Retina (tissue), 1 donor: ENCODE measurements at regions not wholly inside any gene's neighbourhood (a gene's known extent, or its start where the extent isn't known, plus 50 kb on each side); places are given as distances from the start of the nearest gene placed in this dataset.
A peak's percentile ranks its signal among the peaks of the same experiment; 100 is the strongest.

Source experiments
- DNase-seq: peaks from one replicate; pipeline ENCODE4 v3.0.0-alpha.2; 2016

DNA sequence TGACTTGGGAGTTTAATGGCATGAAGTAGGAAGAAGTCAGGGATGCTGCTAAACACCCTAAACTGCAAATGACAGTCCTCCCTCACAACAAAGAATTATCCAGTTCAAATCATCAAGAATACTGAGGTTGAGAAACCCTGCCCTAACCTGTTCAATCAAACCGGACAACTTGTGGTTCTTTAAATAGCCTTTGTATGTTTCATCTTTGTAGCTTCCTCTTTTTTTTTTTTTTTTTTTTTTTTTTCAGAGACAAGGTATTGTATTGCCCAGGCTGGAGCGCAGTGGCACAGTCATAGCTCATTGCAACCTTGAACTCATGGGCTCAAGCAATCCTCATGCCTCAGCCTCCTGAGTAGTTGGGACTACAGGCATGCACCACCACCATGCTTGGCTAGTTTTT lies 52.5 kb upstream of the TTC29 start:
- no peak for DNase-seq

DNA sequence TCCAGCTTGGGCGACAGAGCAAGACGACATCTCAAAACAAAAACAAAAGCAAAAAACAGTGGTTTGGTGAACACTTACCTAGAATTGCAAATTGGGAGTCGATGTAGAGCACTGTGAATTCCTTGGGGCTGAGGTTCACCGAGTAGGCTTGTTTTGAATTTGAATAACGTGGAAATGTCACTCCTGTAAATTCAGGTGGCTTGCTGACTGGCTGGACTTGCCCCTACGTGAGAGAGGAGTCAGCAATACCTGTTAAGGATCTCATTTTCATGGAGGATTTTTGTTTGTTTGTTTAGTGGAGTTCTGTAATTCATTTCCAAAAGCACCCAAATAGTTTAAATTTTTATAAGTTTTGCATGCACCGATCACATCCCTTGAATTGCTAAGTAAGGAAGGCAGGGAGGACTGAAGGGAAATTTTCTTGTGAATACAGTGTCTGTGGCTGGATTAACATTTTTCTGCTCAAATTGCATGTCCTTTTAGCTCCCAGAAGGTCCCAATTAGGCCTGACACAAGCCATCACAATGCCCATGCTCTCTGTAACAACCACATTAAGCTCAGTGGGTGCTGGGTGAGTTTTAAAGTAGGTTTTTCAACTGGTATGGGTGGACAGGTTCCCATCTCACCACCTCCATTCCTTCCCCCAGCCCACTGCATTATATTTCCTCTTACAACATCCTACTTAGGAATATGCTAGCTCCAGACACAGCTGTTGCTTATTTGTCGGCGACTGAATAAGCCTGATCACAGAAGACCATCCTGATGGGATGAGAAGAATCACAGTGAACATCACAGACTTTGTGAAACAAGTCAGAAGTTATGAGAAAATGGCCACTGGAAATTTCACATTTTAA lies 58.5 kb upstream of the TTC29 start:
- DNase-seq = no peak

DNA sequence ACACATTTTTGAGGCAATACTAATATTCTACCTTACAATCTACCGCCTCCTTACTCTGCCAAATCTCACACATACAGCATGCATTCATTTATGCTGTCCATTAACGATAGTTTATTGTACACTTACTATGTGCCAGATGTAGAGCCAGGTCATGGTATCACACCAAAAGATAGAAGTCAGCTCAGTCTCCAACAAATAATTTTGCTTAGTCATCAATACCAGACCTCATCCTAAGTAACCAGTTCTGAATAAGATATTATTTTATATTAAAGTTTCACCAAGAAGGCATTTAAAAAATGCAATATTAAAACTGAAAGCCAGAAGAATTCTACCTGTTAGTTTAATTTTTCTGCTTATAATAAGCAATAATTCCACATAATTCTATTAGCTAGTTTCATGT lies 60.6 kb upstream of the TTC29 start:
- DNase-seq = no peak

DNA sequence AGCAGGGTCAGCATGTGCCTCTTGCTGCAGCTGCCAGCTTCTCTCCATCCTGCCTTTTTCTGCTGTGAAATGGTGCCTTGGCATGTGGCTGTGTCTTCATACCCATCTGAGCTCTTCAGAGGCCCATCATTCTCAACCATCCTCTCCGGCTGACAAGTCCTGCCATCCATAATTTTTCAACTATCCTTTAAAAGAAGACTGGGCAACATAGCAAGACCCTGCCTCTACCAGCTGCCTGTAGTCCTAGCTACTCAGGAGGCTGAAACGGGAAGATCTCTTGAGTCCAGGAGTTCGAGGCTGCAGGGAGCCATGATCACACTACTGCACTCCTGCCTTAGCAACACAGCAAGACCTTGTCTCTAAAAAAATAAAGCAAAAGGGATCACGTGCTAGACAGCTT lies 64.2 kb upstream of the TTC29 start:
- DNase-seq = no peak

DNA sequence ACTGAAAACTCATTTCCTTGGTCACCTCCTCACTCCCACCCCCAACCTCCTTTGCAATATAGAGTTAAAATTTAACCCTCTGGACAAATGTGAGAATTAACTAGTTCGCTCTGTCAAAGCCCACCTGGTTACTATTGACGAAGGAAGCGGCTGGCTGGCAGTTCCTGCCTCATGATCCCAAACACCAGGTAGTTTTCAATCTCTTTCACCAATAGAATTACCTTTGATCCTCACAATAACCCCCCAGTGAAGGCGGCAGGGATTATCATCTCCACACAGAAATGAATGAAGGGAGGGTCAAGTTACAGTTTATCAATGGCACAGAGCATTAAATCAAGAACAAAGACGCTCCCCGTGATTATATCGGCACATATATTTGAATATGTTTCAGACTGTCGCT lies 65.7 kb upstream of the TTC29 start:
- no peak for DNase-seq

DNA sequence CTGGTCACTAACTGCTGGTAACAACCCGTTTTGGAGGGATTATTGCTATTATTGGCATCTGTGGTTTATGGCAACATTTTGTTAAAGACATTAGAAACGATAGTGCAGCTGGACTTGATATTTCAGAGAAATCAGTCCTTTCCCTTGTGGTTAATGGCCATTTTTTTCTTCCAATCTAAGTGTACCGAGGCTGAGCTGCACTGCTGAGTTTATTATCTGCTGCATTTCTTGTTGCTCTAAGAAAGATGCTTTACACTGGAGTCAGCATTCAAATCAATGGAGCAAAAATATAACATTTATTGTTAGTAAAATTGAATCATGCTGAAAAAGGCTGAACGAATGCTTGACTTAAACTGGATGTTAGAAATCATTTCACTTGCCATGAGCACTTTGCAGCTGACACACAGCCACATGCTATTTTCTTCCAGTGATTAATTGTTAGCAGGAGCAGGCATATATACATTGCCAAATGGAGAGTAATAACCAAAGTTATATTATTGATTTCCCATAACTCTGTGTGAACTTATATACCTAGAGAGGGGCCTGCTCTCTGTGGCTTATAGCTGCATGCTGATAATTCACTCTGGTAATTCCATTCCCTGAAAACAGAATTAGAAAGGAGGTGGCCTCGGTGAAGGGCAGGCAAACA lies 66.5 kb upstream of the TTC29 start:
- peak; percentile 38 for DNase-seq

- no peak for DNase-seq
Observed at GRCh38 chr4:147014946-147015345, 69.3 kb upstream of the TTC29 start.

DNA sequence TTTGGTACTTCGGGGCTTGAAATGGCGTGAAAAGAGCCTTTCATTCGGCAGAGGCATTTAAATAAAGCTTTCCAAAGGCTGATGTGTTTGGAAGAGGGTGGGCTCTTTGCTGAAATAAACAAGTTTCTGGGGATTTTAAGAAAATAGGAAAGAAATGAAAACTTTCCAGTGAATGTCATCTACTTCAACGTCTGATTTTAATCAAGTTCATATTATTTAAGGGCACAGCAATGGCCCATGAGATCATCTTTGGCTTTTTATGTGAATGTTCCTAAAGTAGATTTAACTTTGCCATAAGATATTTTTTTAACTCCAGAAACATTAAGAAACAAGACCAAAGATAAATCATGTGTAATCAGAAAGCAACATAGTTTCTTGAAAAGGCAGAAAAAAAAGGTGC lies 69.8 kb upstream of the TTC29 start:
- no peak for DNase-seq

- no peak for DNase-seq
Observed at GRCh38 chr4:147017081-147017480, 71.4 kb upstream of the TTC29 start.

DNA sequence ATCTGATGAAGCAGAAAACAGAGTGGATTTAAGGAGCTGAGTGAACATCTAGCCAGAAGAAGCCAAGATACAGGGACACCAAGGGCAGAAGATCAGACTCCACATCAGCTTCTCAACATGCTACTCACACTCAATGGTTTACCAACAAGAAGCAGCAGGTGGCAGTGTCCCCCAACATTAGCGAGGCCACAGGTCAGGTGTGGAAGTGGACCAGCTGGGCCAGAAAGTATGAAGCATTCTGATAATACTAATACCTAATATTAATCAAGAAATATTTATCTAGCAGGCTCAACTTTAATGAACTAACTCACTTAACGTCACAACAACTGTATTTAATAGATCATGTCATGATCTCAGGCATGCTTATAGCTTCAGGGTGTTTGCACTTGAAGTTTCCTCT lies 73.4 kb upstream of the TTC29 start:
- DNase-seq = peak; percentile 46

GRCh38 chr4:147020456-147020855 lies 74.8 kb upstream of the TTC29 start:
- DNase-seq = no peak

DNA sequence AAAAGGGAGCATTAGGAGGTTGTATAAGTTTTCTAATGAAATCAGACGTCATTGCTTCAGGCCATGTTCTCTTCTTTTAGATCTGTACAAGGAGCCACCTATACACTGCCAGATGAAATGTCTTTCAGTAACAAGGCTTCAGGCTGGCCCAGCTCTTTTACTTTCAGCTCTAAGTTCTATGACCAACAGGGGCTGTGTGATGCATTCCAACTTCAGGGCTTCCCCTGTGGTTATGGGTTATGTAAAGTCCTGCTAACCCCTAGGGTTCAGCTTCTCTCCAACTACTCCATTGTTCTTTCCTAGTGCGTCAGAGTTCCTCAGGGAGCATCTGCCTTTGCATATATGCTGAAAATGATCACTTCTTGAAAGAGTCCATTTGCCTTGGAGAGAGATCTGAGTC lies 79.4 kb upstream of the TTC29 start:
- DNase-seq = no peak

GRCh38 chr4:147029296-147029695 lies 83.6 kb upstream of the TTC29 start:
- no peak for DNase-seq

DNA sequence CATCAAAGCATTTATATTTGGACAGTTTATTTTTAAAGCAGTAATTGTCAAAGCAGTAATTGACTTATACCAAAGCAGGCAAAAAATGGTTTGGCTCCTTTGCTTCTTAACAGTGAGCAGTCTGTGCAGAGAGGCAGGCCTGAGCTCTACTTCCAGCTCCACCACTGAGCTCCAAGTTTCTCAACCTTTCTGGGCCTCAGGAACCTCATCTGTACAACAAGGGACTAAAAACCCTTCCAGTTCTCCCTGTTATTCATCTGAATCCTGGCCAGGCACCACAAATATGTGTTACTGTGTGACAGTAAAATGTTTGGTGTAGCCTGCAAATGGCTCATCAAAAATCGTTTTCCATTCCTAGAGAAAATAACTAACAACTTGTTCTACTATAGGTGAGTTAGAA lies 88.7 kb upstream of the TTC29 start:
- no peak for DNase-seq

DNA sequence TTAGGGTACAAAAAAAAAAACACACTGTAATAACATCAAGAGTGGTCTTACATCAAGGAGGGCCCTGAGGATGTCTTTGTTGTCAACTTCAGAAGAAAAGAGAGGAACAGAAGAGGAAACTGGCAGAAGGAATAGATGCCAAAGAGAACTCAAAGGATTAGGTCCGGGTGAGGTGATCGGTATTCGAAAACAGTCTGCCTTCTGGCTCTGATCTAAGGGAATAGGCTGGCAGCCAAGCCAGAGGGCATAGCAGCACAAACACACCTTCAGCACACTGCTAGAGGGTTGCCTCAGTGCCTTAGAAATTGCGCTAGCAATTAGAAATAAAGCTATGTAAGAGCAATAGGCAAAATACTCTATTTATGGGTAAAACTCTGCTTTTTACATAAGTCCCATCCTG lies 91.4 kb upstream of the TTC29 start:
- DNase-seq = no peak

DNA sequence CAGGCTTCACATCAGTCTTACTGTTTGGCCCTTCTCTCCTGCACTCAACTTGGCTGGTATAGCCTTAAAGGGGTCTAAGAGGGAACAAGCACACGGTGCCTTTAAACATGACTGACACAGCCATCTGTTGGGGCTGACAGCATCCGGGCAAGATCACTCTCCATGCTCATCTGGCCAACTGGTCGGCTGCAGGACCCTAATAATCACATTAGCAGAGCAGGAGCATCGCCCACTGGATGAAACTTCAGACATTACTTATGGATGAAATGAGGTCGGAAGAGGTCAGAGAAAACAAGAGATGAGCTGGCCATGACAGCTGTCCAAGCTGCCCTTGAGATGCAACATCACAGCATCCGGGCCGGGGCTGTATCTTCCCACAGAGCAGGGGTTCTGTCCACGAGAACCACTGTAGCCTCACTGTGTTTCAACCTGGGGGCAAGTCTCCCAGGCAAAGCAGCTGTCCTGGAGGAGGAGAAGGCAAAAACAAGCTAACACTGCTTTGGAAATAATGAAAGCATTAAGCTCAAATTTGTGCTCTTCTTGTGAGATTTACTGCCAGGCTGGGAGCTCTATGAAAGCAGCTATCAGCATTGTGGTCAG lies 94.4 kb upstream of the TTC29 start:
- peak; percentile 78 for DNase-seq

DNA sequence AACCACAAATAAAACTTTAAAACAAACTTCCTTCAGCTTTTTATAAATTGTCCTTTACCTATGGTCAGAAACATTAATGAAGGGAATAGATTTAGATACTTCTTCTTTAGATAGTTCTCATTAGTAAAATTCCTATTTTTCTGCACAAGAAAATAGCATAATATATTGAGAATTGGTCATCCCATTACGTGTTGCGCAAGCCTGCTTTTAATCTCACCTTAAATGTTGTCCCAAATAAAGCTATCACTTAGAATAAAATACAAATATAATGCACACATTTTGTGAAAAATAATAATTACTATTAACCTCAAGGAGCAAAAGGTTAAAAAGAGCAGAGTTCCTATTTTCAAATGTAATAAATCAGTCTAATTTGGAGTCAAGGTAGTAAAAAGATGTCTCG lies 95.2 kb upstream of the TTC29 start:
- DNase-seq = no peak

DNA sequence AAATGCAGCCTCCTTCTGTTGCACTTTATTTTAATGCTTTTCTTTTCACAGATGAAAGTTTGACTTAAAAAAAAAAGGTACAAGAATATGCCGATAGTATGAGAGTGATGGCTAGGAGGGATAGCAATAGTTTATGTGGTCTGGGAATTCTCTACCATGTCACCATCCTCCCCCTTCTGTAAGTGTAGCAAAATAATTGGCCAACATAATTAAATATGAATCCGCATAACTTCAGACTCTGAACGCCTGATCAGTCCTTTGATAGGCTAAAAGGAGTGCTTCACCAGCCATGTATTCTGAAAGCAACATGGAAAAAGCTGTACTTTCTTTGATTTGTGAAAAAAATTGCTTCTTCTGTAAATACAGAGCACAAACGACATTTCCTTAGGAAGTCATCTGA lies 95.7 kb upstream of the TTC29 start:
- DNase-seq = no peak

DNA sequence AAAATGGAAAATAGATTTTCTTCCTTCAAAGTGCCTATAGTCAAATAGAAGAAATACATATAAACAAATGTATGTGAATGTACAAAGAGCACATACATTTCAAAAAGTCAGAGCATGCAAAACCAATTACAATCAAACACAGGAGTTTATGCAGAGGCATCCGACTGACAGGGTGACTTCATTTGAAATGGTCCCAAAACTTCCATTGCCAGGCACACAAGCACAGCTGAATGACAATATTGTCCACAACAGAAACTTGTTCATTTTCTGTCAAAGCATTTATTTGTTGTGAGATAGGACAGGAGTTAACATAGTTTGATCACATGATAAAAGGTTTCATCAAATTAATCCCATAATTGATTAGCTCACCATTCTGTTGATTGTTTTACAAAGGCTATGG lies 96.4 kb upstream of the TTC29 start:
- DNase-seq = no peak

DNA sequence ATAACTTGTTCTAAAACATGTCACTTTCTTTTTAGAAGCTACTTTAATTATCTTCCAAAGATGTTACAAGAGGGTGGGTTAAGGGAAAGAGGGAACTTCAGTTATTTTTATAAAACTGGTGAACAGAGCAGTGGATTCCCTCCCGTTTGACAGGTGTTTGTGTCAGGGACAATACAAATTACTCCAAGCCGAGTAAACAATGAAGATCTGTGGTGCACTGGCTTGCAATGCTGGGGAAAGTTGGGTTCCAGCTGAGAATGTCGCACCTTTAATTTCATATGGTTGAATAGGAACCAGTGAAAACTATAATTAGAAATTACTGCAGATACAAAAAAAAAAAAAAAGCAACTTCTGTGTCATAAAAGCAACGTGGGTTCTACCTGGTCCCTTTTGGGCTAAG lies 98.6 kb upstream of the TTC29 start:
- DNase-seq = no peak

GRCh38 chr4:147049946-147050345 lies 104.3 kb upstream of the TTC29 start:
- peak; percentile 63 for DNase-seq

DNA sequence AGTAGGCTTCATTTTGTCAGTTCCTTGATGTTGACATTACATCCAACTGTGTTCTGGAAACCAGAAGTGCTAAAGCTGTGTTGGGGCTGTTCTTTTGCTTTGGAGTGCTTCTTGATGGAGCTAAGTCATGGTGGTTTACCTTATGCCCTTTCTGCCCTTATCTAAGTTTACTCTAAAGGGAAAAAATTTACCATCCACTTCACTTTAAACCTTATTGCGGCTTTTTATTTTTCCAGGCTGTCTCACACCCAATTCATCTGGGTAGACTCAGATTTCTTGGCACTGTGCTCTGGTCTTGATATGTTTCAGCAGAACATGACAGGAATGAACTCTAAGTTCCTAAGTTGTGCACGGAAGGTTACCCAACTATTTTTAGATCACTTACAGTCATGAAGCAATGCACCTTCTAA lies 104.7 kb upstream of the TTC29 start:
- no peak for DNase-seq

DNA sequence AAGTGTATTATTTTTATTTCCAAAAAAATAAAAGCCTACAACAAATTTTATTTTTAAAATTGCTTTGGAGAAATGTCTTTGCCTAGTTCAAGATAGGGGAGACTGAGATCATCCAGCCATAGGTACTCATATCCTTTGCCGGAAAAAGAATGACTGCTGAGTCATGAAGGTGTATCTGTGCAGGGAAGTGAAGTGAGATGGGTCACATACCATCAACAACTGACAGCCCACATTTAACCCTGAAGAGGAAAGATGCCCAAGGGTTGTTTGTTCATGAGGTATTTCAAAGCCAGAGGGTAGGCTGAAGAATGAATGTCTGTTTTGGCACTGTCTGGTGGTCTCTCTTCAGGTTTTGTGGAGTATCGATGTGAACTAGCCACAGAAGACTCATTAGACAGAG lies 106.7 kb upstream of the TTC29 start:
- no peak for DNase-seq

GRCh38 chr4:147054228-147054872 lies 108.7 kb upstream of the TTC29 start:
- no peak for DNase-seq
